Adrenal gland (tissue), 5 donors: ENCODE measurements at regions not wholly inside any gene's neighbourhood (a gene's known extent, or its start where the extent isn't known, plus 50 kb on each side); places are given as distances from the start of the nearest gene placed in this dataset.

ENCODE experiments used
- CTCF ChIP-seq, 6 experiments: fragments of 450-650 bp in 4 of 6; fragments of 200-600 bp in 2 of 6; sonication (generic) in 1 of 6; IDR thresholded peaks; 1 replicate in 5 of 6; 2 replicates in 1 of 6; pipeline versions ENCODE4 v1.5.1 to v1.8.0; 2016 to 2021; ENCODE audit warnings: antibody characterized with exemption in 6 of 6, mild to moderate bottlenecking in 2 of 6, moderate library complexity in 1 of 6
- POLR2A ChIP-seq, 2 donors: fragments of 450-650 bp; IDR thresholded peaks; one replicate each; pipeline ENCODE4 v1.6.1; 2017; ENCODE audit warnings: antibody characterized with exemption in 2 of 2, mild to moderate bottlenecking in 2 of 2, moderate library complexity in 1 of 2
- donor health status: DM: no; HTN: no; CAD: no.

GRCh38 chr1:221309723-221310122 is 430.5 kb downstream of the HLX start:
- TF ChIP-seq CTCF (IDR thresholded peaks at IDR 0.05) (no peak), POLR2A (IDR thresholded peaks at IDR 0.05) (no peak)
